ENCODE measurements at regions not wholly inside any gene's neighbourhood (a gene's known extent, or its start where the extent isn't known, plus 50 kb on each side); places are given as distances from the start of the nearest gene placed in this dataset.

DNA sequence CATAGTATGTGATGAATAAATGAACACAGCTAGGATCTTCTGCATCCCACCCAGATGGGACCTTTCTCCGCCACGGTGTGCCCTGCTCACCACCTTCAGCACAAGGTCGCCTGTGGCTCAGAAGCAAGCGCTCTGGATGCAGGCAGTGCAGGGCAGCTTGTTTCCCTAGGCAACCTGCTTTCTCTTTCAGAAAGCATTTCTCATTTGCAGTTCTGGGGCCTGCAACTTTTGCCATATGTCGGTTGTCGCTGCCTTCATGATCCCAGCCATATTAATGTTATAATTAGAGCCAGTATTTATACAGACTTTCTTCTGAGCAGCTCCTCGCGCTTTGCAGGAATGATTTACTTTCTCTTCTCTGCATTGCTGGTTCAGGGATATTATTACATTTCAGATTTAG is 692.8 kb downstream of the RNF144A start:
- no peak overlapping the region for H3K4me3 Mint-ChIP-seq
- no peak overlapping the region for H3K4me2 ChIP-seq (replicated peaks; ENCODE audit: extremely low read depth, low read length, poor library complexity, severe bottlenecking)
- WGBS (ENCODE audit: insufficient coverage): 98% methylated on average over 4 of the region's 8 CpGs

DNA sequence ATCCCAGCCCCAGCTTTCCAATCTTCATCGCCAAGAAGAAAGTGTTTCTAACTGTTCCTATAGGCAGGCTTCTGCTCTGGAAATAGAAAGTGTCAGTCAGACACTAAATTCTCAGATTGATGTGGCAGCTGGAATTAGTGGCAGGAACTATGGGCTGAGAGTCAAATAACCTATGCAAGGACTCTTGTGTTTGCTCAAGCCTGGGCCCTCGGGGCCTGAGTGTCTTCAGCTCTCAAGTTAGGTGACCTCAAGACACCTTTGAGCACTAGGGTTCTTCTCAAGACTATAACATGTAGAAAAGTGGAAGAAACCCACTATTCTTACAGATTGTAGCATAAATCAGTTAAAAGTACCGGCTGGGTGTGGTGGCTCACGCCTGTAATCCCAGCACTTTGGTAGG is 694.5 kb downstream of the RNF144A start:
- H3K36me3 Mint-ChIP-seq: no peaks in the 10 kb centered on the region
- Histone ChIP-seq H3K4me1 (ENCODE audit: control insufficient read depth in 1 of 2, insufficient read depth in 2 of 2, low read length in 2 of 2) (no peaks in the 10 kb centered on the region), H3K9ac (ENCODE audit: insufficient read depth, low read length, poor library complexity, severe bottlenecking) (no peak overlapping the region), H3K27me3 (ENCODE audit: control insufficient read depth in 2 of 2, insufficient read depth in 2 of 2, low read length in 2 of 2) (no peaks in the 10 kb centered on the region), H4K20me1 (ENCODE audit: insufficient read depth, low read length) (no peaks in the 10 kb centered on the region), H2AFZ (ENCODE audit: insufficient read depth, low read depth, low read length, poor library complexity, severe bottlenecking) (no peak overlapping the region), H3K4me3 (replicated peaks in 1 of 3; ENCODE audit: low read depth in 2 of 3, low read length in 3 of 3) (no peak overlapping the region), H3K9me3 (replicated peaks in 1 of 2; ENCODE audit: control insufficient read depth in 1 of 2, insufficient read depth in 1 of 2, low read length in 2 of 2) (no peaks in the 10 kb centered on the region), H3K79me2 (ENCODE audit: insufficient read depth, low read length) (no peaks in the 10 kb centered on the region), H3K4me2 (replicated peaks; ENCODE audit: extremely low read depth, low read length, poor library complexity, severe bottlenecking) (no peak overlapping the region), H3K36me3 (replicated peaks in 1 of 2; ENCODE audit: control insufficient read depth in 1 of 2, insufficient read depth in 2 of 2, low read length in 2 of 2) (no peaks in the 10 kb centered on the region), H3K27ac (ENCODE audit: low read depth in 1 of 2, low read length in 2 of 2) (no peak overlapping the region)
- 80% methylated on average over 1 of the region's 4 CpGs for WGBS (ENCODE audit: insufficient coverage)
- TF ChIP-seq, protein P1, sequence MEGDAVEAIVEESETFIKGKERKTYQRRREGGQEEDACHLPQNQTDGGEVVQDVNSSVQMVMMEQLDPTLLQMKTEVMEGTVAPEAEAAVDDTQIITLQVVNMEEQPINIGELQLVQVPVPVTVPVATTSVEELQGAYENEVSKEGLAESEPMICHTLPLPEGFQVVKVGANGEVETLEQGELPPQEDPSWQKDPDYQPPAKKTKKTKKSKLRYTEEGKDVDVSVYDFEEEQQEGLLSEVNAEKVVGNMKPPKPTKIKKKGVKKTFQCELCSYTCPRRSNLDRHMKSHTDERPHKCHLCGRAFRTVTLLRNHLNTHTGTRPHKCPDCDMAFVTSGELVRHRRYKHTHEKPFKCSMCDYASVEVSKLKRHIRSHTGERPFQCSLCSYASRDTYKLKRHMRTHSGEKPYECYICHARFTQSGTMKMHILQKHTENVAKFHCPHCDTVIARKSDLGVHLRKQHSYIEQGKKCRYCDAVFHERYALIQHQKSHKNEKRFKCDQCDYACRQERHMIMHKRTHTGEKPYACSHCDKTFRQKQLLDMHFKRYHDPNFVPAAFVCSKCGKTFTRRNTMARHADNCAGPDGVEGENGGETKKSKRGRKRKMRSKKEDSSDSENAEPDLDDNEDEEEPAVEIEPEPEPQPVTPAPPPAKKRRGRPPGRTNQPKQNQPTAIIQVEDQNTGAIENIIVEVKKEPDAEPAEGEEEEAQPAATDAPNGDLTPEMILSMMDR (IDR thresholded peaks at IDR 0.05): no peak
- peaks cover 0 to 1% (median 1%) of the 10 kb centered on the region in 3 donors for H3K27me3 Mint-ChIP-seq (ENCODE audit: low read depth in 3 of 3)
- H3K9me3 Mint-ChIP-seq: peaks cover 0 to 1% (median 0%) of the 10 kb centered on the region in 7 donors
- DNase-seq: no peak
- peak overlapping the region in 1 of 7 donors; percentile 18 for H3K27ac Mint-ChIP-seq
- H3K4me1 Mint-ChIP-seq: peaks cover 6% of the 10 kb centered on the region
- intact Hi-C loops (cut with micrococcal nuclease): no loop called here
- H3K4me3 Mint-ChIP-seq: no peak overlapping the region

More for the DNA sequence above, 692.8 kb downstream of the RNF144A start:
- Mint-ChIP-seq H3K27ac (peak overlapping the region in 2 of 7 donors; percentile 4 to 35), H3K36me3 (no peaks in the 10 kb centered on the region), H3K9me3 (peaks cover 0 to 1% (median 0%) of the 10 kb centered on the region in 7 donors), H3K4me1 (peaks cover 6% of the 10 kb centered on the region), H3K27me3 (ENCODE audit: low read depth in 3 of 3) (peaks cover 0 to 1% (median 1%) of the 10 kb centered on the region in 3 donors)
- intact Hi-C loops (cut with micrococcal nuclease): no loop called here
- no peak for DNase-seq
- TF ChIP-seq, protein P1 (IDR thresholded peaks at IDR 0.05): no peak
- H3K79me2 ChIP-seq (ENCODE audit: insufficient read depth, low read length): no peaks in the 10 kb centered on the region
- no peak overlapping the region for H3K4me3 ChIP-seq (replicated peaks in 1 of 3; ENCODE audit: low read depth in 2 of 3, low read length in 3 of 3)
- no peaks in the 10 kb centered on the region for H3K27me3 ChIP-seq (ENCODE audit: control insufficient read depth in 2 of 2, insufficient read depth in 2 of 2, low read length in 2 of 2)
- no peaks in the 10 kb centered on the region for H3K4me1 ChIP-seq (ENCODE audit: control insufficient read depth in 1 of 2, insufficient read depth in 2 of 2, low read length in 2 of 2)
- no peaks in the 10 kb centered on the region for H4K20me1 ChIP-seq (ENCODE audit: insufficient read depth, low read length)
- no peaks in the 10 kb centered on the region for H3K9me3 ChIP-seq (replicated peaks in 1 of 2; ENCODE audit: control insufficient read depth in 1 of 2, insufficient read depth in 1 of 2, low read length in 2 of 2)
- no peak overlapping the region for H2AFZ ChIP-seq (ENCODE audit: insufficient read depth, low read depth, low read length, poor library complexity, severe bottlenecking)
- H3K27ac ChIP-seq (ENCODE audit: low read depth in 1 of 2, low read length in 2 of 2): no peak overlapping the region
- no peaks in the 10 kb centered on the region for H3K36me3 ChIP-seq (replicated peaks in 1 of 2; ENCODE audit: control insufficient read depth in 1 of 2, insufficient read depth in 2 of 2, low read length in 2 of 2)
- no peak overlapping the region for H3K9ac ChIP-seq (ENCODE audit: insufficient read depth, low read length, poor library complexity, severe bottlenecking)

Data from CD14-positive monocyte (primary cell).